Spleen (tissue), 11 donors: ENCODE measurements at regions not wholly inside any gene's neighbourhood (a gene's known extent, or its start where the extent isn't known, plus 50 kb on each side); places are given as distances from the start of the nearest gene placed in this dataset.

Experiments used
- DNase-seq: peaks from one replicate; pipeline ENCODE4 v3.0.0-alpha.2; 2020
- H3K27ac ChIP-seq, 8 donors: fragments of 200-600 bp; sonication (generic) in 7 of 8; 1 replicate in 4 of 8; 2 replicates in 4 of 8; pipeline versions ENCODE4 v1.5.0 to v1.8.0; 2016 to 2021; ENCODE audit warnings: inconsistent platforms in 4 of 8, mild to moderate bottlenecking in 4 of 8, moderate library complexity in 1 of 8
- H3K27me3 ChIP-seq, 7 donors: fragments of 200-600 bp; sonication (generic) in 6 of 7; replicated peaks in 1 of 7; 1 replicate in 4 of 7; 2 replicates in 3 of 7; pipeline versions ENCODE4 v1.5.0 to v1.8.0; 2016 to 2021; ENCODE audit warnings: inconsistent platforms in 3 of 7, mild to moderate bottlenecking in 1 of 7
- H3K36me3 ChIP-seq, 6 donors: fragments of 200-600 bp; sonication (generic) in 5 of 6; 1 replicate in 4 of 6; 2 replicates in 2 of 6; pipeline versions ENCODE4 v1.5.0 to v1.8.0; 2016 to 2021; ENCODE audit warnings: inconsistent platforms in 2 of 6
- H3K4me1 ChIP-seq, 6 donors: fragments of 200-600 bp; sonication (generic) in 5 of 6; 1 replicate in 3 of 6; 2 replicates in 3 of 6; pipeline versions ENCODE4 v1.5.0 to v1.8.0; 2016 to 2021; ENCODE audit warnings: inconsistent platforms in 3 of 6
- H3K4me3 ChIP-seq, 8 donors: fragments of 200-600 bp; sonication (generic) in 7 of 8; 1 replicate in 4 of 8; 2 replicates in 4 of 8; pipeline versions ENCODE4 v1.5.0 to v1.8.0; 2016 to 2021; ENCODE audit warnings: inconsistent platforms in 4 of 8, mild to moderate bottlenecking in 4 of 8, moderate library complexity in 2 of 8
- H3K9me3 ChIP-seq, 8 donors: fragments of 200-600 bp; sonication (generic) in 7 of 8; 1 replicate in 4 of 8; 2 replicates in 4 of 8; pipeline versions ENCODE4 v1.5.0 to v1.8.0; 2016 to 2021; ENCODE audit warnings: inconsistent platforms in 4 of 8
- CTCF ChIP-seq, 11 experiments: fragments of 200-600 bp in 7 of 11; fragments of 450-650 bp in 4 of 11; sonication (generic) in 4 of 11; IDR thresholded peaks in 8 of 11; conservative IDR thresholded peaks in 3 of 11; 1 replicate in 7 of 11; 2 replicates in 4 of 11; pipeline versions ENCODE4 v1.4.0 to v1.8.0; 2016 to 2021; ENCODE audit warnings: antibody characterized with exemption in 11 of 11, inconsistent platforms in 4 of 11, mild to moderate bottlenecking in 1 of 11
- POLR2A ChIP-seq, 3 donors: fragments of 450-650 bp; IDR thresholded peaks; one replicate each; pipeline ENCODE4 v1.5.1; 2017; ENCODE audit warnings: antibody characterized with exemption in 3 of 3, mild to moderate bottlenecking in 1 of 3
- POLR2AphosphoS5 ChIP-seq, 3 donors: sonication (generic); formaldehyde crosslinking; IDR thresholded peaks; one replicate each; pipeline ENCODE4 v1.5.1; 2017; ENCODE audit warnings: antibody characterized with exemption in 3 of 3
- WGBS, 5 donors: extraction: QIAGEN DNeasy Blood & Tissue Kit in 3 of 5; methylation state at CpG; one replicate each; pipeline versions ENCODE4 v1.1.5 to v1.1.7; 2013 to 2018; 5-methylcytosine and 5-hydroxymethylcytosine counted together
- intact Hi-C: fragments of 100-400 bp; cut with DNase I; formaldehyde crosslinking; loops from one replicate; pipeline ENCODE4 v1.15.0; 2023; ENCODE audit warnings: low total_unique reads
- donor health status: healthy with polysubstance abuse.
- donor health status: DM: no; HTN: no; CAD: no; lungs with moderate emphysema.
- donor health status: DM: no; HTN: no; CAD: no.
- donor health status: Bipolar disorder and iron deficiency.
- donor health status: healthy.
- donor health status: DM: no; HTN: no; CAD: no.
- donor health status: DM: yes; HTN: yes; CAD: no.

- intact Hi-C loops = no loop called here
- WGBS, 5 donors = 58 to 93% (median 67%) methylated on average over 3 of the region's 3 CpGs
- Histone ChIP-seq H3K4me3 (no peak overlapping the region), H3K27ac (no peak overlapping the region), H3K9me3 (no peaks in the 10 kb centered on the region), H3K36me3 (no peaks in the 10 kb centered on the region), H3K27me3 (no peaks in the 10 kb centered on the region), H3K4me1 (no peaks in the 10 kb centered on the region)
- no peak for DNase-seq
- TF ChIP-seq POLR2AphosphoS5 (IDR thresholded peaks at IDR 0.05) (no peak), CTCF (IDR thresholded peaks at IDR 0.05 in 8 of 11, conservative IDR thresholded peaks at IDR 0.05 in 3 of 11) (no peak)
Measured at GRCh38 chr10:10530313-10530712, 487.4 kb upstream of the CELF2 start.

GRCh38 chr10:10532236-10532635 is 485.4 kb upstream of the CELF2 start:
- intact Hi-C loops = no loop called here
- Histone ChIP-seq H3K4me3 (no peak overlapping the region), H3K36me3 (no peaks in the 10 kb centered on the region), H3K27ac (no peak overlapping the region), H3K9me3 (no peaks in the 10 kb centered on the region), H3K4me1 (no peaks in the 10 kb centered on the region), H3K27me3 (no peaks in the 10 kb centered on the region)
- 44 to 71% (median 60%) methylated on average over 1 of the region's 1 CpG for WGBS, 5 donors
- DNase-seq = no peak
- no peak for TF ChIP-seq CTCF (IDR thresholded peaks at IDR 0.05 in 8 of 11, conservative IDR thresholded peaks at IDR 0.05 in 3 of 11)
- TF ChIP-seq POLR2AphosphoS5 (IDR thresholded peaks at IDR 0.05) = no peak
- TF ChIP-seq POLR2A (IDR thresholded peaks at IDR 0.05) = no peak

- no peaks in the 10 kb centered on the region for H3K9me3 ChIP-seq
- DNase-seq = no peak
- H3K27me3 ChIP-seq = no peaks in the 10 kb centered on the region
- TF ChIP-seq POLR2AphosphoS5 (IDR thresholded peaks at IDR 0.05) = no peak
- no peak for TF ChIP-seq POLR2A (IDR thresholded peaks at IDR 0.05)
- TF ChIP-seq CTCF (IDR thresholded peaks at IDR 0.05 in 8 of 11, conservative IDR thresholded peaks at IDR 0.05 in 3 of 11) = no peak
- no peaks in the 10 kb centered on the region for H3K36me3 ChIP-seq
- 83 to 95% (median 86%) methylated on average over 2 of the region's 2 CpGs for WGBS, 5 donors
- H3K4me3 ChIP-seq = no peak overlapping the region
- H3K27ac ChIP-seq = no peak overlapping the region
- H3K4me1 ChIP-seq = no peaks in the 10 kb centered on the region
- intact Hi-C loops = no loop called here
Measured at GRCh38 chr10:10532826-10533225, 484.8 kb upstream of the CELF2 start.

GRCh38 chr10:10533437-10533836 is 484.2 kb upstream of the CELF2 start:
- DNase-seq = no peak
- WGBS, 5 donors = 73 to 93% (median 85%) methylated on average over 3 of the region's 3 CpGs
- Histone ChIP-seq H3K27ac (no peak overlapping the region), H3K4me1 (no peaks in the 10 kb centered on the region), H3K36me3 (no peaks in the 10 kb centered on the region), H3K9me3 (no peaks in the 10 kb centered on the region), H3K27me3 (no peaks in the 10 kb centered on the region), H3K4me3 (no peak overlapping the region)
- TF ChIP-seq CTCF (IDR thresholded peaks at IDR 0.05 in 8 of 11, conservative IDR thresholded peaks at IDR 0.05 in 3 of 11) (no peak), POLR2A (IDR thresholded peaks at IDR 0.05) (no peak), POLR2AphosphoS5 (IDR thresholded peaks at IDR 0.05) (no peak)
- intact Hi-C loops = no loop called here
